Astrocyte (in vitro differentiated cells and primary cell): ENCODE measurements at regions not wholly inside any gene's neighbourhood (a gene's known extent, or its start where the extent isn't known, plus 50 kb on each side); places are given as distances from the start of the nearest gene placed in this dataset.

Experiments
- CTCF ChIP-seq: IDR thresholded peaks from 2 replicates; pipeline ENCODE4 v1.5.1; 2011; ENCODE audit warnings: low read depth, mild to moderate bottlenecking, inconsistent platforms, low read length, moderate library complexity; ENCODE audit not compliant: insufficient read depth
- EZH2 ChIP-seq: IDR thresholded peaks from 2 replicates; pipeline ENCODE4 v1.6.1; 2012; ENCODE audit warnings: mild to moderate bottlenecking, low read length, inconsistent platforms; ENCODE audit not compliant: insufficient read depth

DNA sequence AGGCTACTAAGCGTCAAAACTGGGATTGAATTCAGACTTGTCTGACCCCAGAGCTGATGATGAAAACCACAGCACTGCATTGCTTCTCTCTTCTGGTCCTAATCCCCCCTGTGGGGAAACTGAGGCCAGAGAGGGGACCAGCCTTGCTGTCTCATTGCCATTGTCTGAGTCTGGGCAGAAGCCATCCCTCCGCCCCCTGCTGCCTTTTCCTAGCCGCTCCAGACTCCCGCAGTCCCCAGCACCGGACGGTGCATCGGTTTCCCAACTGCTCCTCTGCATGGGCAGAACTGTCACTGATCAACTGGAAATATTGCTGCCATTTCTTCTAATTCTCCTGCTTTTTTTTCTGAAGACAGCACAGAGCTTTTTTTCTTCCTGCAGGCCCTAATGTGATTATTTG, 157.4 kb downstream of the ACTL8 start:
- TF ChIP-seq CTCF (no peak), EZH2 (no peak)
